ENCODE measurements at regions not wholly inside any gene's neighbourhood (a gene's known extent, or its start where the extent isn't known, plus 50 kb on each side); places are given as distances from the start of the nearest gene placed in this dataset.

DNA sequence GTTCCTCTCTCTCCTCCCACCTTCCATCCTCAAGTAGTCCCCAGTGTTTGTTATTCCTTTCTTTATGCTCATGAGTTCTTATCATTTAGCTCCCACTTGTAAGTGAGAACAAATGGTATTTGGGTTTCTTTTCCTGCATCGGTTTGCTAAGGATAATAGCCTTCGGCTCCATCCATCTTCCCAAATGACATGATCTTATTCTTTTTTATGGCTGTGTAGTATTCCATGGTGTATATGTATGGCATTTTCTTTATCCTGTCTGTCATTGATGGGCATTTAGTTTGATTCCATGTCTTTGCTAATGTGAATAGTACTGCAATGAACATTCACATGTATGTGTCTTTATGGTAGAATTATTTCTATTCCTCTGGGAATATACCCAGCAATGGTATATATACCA is 62.4 kb upstream of the CFAP161 start:
- Histone ChIP-seq H3K4me3 (no peak overlapping the region), H4K20me1 (replicated peaks; ENCODE audit: insufficient read depth) (no peaks in the 10 kb centered on the region), H3F3A (replicated peaks; ENCODE audit: low read depth) (no peaks in the 10 kb centered on the region), H3K4me2 (no peak overlapping the region), H3K79me2 (replicated peaks; ENCODE audit: insufficient read depth) (no peaks in the 10 kb centered on the region), H3K9me2 (ENCODE audit: insufficient read depth) (no peaks in the 10 kb centered on the region), H2AFZ (no peak overlapping the region), H3K4me1 (ENCODE audit: insufficient read depth) (no peaks in the 10 kb centered on the region), H3K27ac (ENCODE audit: low read depth) (no peak overlapping the region), H3K27me3 (ENCODE audit: insufficient read depth) (no peaks in the 10 kb centered on the region), H3K36me3 (ENCODE audit: insufficient read depth) (no peaks in the 10 kb centered on the region)
- ATAC-seq (no peak), DNase-seq (ENCODE audit: low spot score) (no peak)
- no peaks in the 10 kb centered on the region for H3K36me3 Mint-ChIP-seq (ENCODE audit: low read depth)
- H3K4me1 Mint-ChIP-seq: no peaks in the 10 kb centered on the region
- peaks cover 1% of the 10 kb centered on the region for H3K27me3 Mint-ChIP-seq (ENCODE audit: insufficient read depth, low read depth, poor library complexity)
- no peak overlapping the region for H3K27ac Mint-ChIP-seq
- no peak overlapping the region for H3K4me3 Mint-ChIP-seq
- no peak for TF ChIP-seq EZH2 (IDR thresholded peaks at IDR 0.05; ENCODE audit: low read depth, unreplicated experiment)
- TF ChIP-seq, protein P1, sequence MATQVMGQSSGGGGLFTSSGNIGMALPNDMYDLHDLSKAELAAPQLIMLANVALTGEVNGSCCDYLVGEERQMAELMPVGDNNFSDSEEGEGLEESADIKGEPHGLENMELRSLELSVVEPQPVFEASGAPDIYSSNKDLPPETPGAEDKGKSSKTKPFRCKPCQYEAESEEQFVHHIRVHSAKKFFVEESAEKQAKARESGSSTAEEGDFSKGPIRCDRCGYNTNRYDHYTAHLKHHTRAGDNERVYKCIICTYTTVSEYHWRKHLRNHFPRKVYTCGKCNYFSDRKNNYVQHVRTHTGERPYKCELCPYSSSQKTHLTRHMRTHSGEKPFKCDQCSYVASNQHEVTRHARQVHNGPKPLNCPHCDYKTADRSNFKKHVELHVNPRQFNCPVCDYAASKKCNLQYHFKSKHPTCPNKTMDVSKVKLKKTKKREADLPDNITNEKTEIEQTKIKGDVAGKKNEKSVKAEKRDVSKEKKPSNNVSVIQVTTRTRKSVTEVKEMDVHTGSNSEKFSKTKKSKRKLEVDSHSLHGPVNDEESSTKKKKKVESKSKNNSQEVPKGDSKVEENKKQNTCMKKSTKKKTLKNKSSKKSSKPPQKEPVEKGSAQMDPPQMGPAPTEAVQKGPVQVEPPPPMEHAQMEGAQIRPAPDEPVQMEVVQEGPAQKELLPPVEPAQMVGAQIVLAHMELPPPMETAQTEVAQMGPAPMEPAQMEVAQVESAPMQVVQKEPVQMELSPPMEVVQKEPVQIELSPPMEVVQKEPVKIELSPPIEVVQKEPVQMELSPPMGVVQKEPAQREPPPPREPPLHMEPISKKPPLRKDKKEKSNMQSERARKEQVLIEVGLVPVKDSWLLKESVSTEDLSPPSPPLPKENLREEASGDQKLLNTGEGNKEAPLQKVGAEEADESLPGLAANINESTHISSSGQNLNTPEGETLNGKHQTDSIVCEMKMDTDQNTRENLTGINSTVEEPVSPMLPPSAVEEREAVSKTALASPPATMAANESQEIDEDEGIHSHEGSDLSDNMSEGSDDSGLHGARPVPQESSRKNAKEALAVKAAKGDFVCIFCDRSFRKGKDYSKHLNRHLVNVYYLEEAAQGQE (IDR thresholded peaks at IDR 0.05; ENCODE audit: unreplicated experiment): no peak
- no peak for TF ChIP-seq CREB1 (CRISPR knock-in tag; IDR thresholded peaks at IDR 0.05; ENCODE audit: low read depth)
- no peak for TF ChIP-seq POLR2AphosphoS5 (IDR thresholded peaks at IDR 0.05; ENCODE audit: low read depth)
- TF ChIP-seq NANOG (IDR thresholded peaks at IDR 0.05; ENCODE audit: borderline replicate concordance): no peak
- TF ChIP-seq, protein P2, sequence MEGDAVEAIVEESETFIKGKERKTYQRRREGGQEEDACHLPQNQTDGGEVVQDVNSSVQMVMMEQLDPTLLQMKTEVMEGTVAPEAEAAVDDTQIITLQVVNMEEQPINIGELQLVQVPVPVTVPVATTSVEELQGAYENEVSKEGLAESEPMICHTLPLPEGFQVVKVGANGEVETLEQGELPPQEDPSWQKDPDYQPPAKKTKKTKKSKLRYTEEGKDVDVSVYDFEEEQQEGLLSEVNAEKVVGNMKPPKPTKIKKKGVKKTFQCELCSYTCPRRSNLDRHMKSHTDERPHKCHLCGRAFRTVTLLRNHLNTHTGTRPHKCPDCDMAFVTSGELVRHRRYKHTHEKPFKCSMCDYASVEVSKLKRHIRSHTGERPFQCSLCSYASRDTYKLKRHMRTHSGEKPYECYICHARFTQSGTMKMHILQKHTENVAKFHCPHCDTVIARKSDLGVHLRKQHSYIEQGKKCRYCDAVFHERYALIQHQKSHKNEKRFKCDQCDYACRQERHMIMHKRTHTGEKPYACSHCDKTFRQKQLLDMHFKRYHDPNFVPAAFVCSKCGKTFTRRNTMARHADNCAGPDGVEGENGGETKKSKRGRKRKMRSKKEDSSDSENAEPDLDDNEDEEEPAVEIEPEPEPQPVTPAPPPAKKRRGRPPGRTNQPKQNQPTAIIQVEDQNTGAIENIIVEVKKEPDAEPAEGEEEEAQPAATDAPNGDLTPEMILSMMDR (conservative IDR thresholded peaks at IDR 0.05; ENCODE audit: low read depth in 2 of 2): no peak
- TF ChIP-seq, protein P3, sequence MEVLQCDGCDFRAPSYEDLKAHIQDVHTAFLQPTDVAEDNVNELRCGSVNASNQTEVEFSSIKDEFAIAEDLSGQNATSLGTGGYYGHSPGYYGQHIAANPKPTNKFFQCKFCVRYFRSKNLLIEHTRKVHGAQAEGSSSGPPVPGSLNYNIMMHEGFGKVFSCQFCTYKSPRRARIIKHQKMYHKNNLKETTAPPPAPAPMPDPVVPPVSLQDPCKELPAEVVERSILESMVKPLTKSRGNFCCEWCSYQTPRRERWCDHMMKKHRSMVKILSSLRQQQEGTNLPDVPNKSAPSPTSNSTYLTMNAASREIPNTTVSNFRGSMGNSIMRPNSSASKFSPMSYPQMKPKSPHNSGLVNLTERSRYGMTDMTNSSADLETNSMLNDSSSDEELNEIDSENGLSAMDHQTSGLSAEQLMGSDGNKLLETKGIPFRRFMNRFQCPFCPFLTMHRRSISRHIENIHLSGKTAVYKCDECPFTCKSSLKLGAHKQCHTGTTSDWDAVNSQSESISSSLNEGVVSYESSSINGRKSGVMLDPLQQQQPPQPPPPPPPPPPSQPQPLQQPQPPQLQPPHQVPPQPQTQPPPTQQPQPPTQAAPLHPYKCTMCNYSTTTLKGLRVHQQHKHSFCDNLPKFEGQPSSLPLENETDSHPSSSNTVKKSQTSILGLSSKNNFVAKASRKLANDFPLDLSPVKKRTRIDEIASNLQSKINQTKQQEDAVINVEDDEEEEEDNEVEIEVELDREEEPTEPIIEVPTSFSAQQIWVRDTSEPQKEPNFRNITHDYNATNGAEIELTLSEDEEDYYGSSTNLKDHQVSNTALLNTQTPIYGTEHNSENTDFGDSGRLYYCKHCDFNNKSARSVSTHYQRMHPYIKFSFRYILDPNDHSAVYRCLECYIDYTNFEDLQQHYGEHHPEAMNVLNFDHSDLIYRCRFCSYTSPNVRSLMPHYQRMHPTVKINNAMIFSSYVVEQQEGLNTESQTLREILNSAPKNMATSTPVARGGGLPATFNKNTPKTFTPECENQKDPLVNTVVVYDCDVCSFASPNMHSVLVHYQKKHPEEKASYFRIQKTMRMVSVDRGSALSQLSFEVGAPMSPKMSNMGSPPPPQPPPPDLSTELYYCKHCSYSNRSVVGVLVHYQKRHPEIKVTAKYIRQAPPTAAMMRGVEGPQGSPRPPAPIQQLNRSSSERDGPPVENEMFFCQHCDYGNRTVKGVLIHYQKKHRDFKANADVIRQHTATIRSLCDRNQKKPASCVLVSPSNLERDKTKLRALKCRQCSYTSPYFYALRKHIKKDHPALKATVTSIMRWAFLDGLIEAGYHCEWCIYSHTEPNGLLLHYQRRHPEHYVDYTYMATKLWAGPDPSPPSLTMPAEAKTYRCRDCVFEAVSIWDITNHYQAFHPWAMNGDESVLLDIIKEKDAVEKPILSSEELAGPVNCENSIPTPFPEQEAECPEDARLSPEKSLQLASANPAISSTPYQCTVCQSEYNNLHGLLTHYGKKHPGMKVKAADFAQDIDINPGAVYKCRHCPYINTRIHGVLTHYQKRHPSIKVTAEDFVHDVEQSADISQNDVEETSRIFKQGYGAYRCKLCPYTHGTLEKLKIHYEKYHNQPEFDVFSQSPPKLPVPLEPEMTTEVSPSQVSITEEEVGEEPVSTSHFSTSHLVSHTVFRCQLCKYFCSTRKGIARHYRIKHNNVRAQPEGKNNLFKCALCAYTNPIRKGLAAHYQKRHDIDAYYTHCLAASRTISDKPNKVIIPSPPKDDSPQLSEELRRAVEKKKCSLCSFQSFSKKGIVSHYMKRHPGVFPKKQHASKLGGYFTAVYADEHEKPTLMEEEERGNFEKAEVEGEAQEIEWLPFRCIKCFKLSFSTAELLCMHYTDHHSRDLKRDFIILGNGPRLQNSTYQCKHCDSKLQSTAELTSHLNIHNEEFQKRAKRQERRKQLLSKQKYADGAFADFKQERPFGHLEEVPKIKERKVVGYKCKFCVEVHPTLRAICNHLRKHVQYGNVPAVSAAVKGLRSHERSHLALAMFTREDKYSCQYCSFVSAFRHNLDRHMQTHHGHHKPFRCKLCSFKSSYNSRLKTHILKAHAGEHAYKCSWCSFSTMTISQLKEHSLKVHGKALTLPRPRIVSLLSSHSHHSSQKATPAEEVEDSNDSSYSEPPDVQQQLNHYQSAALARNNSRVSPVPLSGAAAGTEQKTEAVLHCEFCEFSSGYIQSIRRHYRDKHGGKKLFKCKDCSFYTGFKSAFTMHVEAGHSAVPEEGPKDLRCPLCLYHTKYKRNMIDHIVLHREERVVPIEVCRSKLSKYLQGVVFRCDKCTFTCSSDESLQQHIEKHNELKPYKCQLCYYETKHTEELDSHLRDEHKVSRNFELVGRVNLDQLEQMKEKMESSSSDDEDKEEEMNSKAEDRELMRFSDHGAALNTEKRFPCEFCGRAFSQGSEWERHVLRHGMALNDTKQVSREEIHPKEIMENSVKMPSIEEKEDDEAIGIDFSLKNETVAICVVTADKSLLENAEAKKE (CRISPR knock-in tag; IDR thresholded peaks at IDR 0.05): no peak
- no peak for TF ChIP-seq STAT1 (IDR thresholded peaks at IDR 0.05; ENCODE audit: unreplicated experiment)
- TF ChIP-seq, protein P4, sequence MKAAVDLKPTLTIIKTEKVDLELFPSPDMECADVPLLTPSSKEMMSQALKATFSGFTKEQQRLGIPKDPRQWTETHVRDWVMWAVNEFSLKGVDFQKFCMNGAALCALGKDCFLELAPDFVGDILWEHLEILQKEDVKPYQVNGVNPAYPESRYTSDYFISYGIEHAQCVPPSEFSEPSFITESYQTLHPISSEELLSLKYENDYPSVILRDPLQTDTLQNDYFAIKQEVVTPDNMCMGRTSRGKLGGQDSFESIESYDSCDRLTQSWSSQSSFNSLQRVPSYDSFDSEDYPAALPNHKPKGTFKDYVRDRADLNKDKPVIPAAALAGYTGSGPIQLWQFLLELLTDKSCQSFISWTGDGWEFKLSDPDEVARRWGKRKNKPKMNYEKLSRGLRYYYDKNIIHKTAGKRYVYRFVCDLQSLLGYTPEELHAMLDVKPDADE (IDR thresholded peaks at IDR 0.05): no peak
- TF ChIP-seq EZH2phosphoT487 (IDR thresholded peaks at IDR 0.05; ENCODE audit: unreplicated experiment): no peak
- no peak for TF ChIP-seq ZNF114 (CRISPR knock-in tag; IDR thresholded peaks at IDR 0.05)
- TF ChIP-seq JUNB (IDR thresholded peaks at IDR 0.05; ENCODE audit: unreplicated experiment): no peak
- TF ChIP-seq ZNF331 (CRISPR knock-in tag; IDR thresholded peaks at IDR 0.05; ENCODE audit: low read depth): no peak
- no peaks in the 10 kb centered on the region for H3K9me3 Mint-ChIP-seq
